ENCODE measurements at regions not wholly inside any gene's neighbourhood (a gene's known extent, or its start where the extent isn't known, plus 50 kb on each side); places are given as distances from the start of the nearest gene placed in this dataset.
"Not testable (repeated sequence)": the region's sequence is repeated elsewhere in the genome, so short reads cannot be mapped to it uniquely, and the experiment has no call there.

DNA sequence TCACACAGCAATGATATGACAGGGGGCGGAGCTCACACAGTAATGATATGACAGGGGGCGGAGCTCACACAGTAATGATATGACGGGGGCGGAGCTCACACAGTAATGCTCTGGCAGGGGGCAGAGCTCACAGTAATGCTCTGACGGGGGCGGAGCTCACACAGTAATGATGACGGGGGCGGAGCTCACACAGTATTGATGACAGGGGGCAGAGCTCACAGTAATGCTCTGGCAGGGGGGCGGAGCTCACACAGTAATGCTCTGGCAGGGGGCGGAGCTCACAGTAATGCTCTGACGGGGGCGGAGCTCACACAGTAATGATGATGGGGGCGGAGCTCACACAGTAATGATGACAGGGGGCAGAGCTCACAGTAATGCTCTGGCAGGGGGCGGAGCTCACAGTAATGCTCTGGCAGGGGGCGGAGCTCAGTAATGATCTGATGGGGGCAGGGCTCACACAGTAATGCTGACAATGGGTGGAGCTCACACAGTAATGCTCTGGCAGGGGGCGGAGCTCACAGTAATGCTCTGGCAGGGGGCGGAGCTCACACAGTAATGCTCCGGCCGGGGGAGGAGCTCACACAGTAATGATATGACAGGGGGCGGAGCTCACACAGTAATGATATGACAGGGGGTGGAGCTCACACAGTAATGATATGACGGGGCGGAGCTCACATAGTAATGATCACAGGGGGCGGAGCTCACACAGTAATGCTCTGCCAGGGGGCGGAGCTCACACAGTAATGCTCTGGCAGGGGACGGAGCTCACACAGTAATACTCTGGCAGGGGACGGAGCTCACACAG lies 52.8 kb upstream of the TNK2 start:
- TF ChIP-seq POLR2A (IDR thresholded peaks at IDR 0.05; ENCODE audit: low read length); GATA1 (IDR thresholded peaks at IDR 0.05; ENCODE audit: low read depth, low read length): not testable (repeated sequence)

Data from erythroblast (primary cell).